HuH-7 (cell line): ENCODE measurements at regions not wholly inside any gene's neighbourhood (a gene's known extent, or its start where the extent isn't known, plus 50 kb on each side); places are given as distances from the start of the nearest gene placed in this dataset.
"Not testable (repeated sequence)": the region's sequence is repeated elsewhere in the genome, so short reads cannot be mapped to it uniquely, and the experiment has no call there.

Source experiments
- DNase-seq: peaks from one replicate; pipeline ENCODE4 v3.0.0; 2011; ENCODE audit warnings: low spot score

GRCh38 chr20:4465855-4466545 lies 216.9 kb upstream of the ADRA1D start:
- no peak for DNase-seq

GRCh38 chr20:4465212-4465611 lies 216.1 kb upstream of the ADRA1D start:
- DNase-seq = no peak

DNA sequence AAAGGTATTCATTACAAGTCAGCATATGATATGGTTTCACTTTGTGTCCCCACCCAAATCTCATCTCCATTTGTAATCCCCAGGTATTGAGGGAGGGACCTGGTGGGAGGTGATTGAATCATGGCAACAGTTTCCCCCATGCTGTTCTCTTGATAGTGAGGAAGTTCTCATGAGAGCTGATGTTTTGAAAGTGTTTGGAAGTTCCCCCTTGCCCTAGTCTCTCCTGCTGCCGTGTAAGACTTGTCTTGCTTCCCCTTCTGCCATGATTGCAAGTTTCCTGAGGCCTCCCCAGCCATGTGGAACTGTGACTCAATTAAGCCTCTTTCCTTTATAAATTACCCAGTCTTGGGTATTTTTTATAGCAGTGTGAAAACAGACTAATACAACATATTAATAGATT lies 213.7 kb upstream of the ADRA1D start:
- not testable (repeated sequence) for DNase-seq

DNA sequence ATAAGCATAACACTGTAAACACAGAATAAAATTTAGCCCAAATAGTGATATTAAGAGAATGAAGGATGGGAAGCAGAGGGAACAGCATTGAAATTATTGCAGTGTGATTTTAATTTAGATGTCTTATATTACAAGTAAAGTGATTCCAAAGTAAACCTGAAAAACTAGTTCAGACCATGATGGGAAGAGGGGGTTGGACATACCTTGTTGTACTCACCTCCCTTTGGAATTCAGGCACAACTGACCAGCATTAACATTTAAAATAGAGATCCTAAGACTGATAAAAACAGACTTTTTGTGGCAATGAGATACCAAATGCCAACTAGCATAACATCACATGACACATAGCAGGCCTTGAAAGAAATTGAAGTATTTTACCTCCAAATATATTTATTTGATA lies 210.0 kb upstream of the ADRA1D start:
- no peak for DNase-seq

- no peak for DNase-seq
Measured at GRCh38 chr20:4457566-4458543, 208.8 kb upstream of the ADRA1D start.

DNA sequence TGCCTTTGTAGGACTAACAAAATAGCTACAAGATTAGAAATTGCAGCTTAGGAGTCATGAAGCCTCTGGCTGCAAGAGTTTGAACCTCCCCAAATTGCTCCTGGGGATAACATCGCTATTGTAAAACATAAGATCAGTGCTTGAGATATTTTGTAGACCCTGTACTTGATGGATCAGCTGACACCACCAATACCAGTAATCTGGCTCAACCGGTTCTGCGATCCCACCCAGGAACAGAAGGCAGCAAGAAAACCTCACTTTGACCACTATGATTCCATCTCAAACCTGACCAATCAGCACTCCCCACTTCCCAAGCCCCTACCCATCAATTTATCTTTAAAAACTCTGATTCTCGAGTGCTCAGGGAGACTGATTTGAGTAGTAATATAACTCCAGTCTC lies 206.9 kb upstream of the ADRA1D start:
- DNase-seq = no peak

GRCh38 chr20:4455301-4455701 lies 206.2 kb upstream of the ADRA1D start:
- DNase-seq = no peak

DNA sequence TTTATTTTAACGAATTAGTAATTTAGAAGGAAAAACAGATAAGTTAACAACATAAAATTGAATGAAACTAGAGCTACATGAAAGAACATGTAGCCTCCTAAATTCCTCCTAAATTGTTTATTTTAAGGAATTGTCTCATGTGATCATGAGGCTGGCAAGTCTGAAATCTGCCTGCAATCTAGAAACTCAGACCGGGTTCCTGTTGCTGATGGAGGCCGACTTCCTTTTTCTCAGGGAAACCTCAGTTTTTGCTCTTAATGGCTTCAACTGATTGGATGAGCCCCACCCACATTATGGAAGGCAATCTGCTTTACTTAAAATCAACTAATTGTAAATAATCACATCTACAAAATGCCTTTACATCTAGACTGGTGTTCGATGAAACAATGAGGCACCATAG lies 205.0 kb upstream of the ADRA1D start:
- DNase-seq = no peak

DNA sequence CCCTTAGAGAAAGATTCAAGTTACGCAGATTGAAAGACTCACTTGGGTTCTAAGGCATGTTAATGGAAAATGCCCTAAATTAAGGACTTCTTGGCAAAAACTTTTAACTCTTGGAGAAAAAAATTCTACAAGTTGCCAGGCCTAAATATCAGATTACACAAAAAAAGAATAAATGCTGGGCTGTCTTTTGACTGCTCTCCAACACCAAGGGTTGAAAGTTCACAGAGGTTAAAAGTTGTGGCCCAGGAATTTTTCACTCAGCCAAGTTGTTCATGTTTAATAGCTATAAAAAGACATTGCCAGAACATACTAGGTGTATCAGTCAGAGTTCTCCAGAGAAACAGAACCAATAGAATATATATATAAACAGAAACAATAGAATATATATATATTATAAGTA lies 204.3 kb upstream of the ADRA1D start:
- no peak for DNase-seq

GRCh38 chr20:4451487-4452081 lies 202.5 kb upstream of the ADRA1D start:
- DNase-seq = no peak

GRCh38 chr20:4449957-4450715 lies 201.0 kb upstream of the ADRA1D start:
- DNase-seq = no peak

DNA sequence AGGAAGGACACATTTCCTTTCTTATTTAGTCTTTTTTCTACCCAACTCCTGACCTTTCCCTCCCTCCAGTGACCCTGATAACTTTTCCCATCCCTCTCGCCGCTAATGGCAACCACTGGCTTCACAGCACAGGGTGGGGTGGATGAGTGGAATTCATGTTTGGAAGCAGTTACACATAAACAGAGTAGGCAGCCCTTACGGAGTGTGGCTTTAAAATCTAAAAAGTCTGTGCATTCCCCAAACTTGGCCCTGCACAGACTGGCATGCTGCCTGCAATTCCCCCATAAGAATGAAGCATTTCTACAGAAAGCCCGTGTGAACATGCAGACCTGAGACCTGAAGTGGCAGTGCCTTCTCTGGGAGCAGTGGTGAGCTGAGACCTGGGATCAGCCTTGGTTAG lies 196.7 kb upstream of the ADRA1D start:
- DNase-seq = no peak

GRCh38 chr20:4445331-4445730 lies 196.2 kb upstream of the ADRA1D start:
- DNase-seq = no peak

GRCh38 chr20:4444404-4444803 lies 195.3 kb upstream of the ADRA1D start:
- DNase-seq = no peak

DNA sequence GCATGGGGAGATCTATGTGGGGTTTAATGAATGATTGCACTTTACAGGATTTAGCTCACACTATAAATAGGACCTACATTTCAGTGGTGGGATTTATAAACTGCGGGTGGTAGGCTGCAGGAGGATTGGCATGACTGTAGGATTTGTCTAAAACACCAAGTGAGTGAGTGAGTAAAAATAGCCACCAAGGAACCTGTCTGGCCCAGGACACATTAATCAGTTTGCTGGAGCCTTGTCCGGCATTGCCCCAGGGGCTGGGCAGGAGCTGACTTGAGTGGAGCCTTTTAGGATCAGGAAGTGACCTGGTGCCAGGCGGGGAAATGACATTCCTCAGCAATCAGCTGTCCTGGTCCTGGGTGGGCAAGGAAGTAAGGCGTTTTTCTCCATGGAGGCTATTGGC lies 193.9 kb upstream of the ADRA1D start:
- DNase-seq = no peak

DNA sequence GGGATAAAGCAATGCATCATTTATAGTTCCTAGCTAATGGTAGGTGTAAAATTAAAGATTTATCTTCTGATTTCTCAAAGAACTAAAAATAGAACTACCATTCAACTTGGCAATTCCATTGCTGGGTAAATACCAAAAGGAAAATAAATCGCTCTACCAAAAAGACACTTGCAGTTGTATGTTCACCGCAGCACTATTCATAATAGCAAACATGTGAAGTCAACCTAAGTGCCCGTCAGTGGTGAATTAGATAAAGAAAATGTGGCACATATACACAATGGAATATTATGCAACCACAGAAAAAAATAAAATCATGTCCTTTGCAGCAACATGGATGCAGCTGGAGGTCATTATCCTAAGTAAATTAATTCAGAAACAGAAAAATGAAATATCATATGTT lies 192.8 kb upstream of the ADRA1D start:
- DNase-seq = no peak

DNA sequence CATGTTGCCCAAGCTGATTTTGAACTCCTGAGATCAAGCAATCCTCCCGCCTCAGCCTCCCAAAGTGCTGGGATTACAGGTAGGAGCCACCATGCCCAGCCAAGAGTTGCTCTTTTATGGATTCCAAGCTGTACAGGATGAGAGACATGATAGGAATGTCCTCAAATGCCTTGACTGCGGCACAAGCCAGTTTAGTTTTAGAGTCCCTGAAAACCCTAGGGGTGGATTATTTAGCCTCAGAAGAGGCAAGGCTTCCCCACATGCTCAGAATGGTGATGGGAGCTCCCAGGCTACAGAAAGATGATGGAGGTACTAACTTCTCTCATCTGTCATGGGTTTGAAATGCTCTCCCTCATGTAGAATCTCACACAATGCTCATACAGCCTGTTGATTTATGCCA lies 192.1 kb upstream of the ADRA1D start:
- no peak for DNase-seq

DNA sequence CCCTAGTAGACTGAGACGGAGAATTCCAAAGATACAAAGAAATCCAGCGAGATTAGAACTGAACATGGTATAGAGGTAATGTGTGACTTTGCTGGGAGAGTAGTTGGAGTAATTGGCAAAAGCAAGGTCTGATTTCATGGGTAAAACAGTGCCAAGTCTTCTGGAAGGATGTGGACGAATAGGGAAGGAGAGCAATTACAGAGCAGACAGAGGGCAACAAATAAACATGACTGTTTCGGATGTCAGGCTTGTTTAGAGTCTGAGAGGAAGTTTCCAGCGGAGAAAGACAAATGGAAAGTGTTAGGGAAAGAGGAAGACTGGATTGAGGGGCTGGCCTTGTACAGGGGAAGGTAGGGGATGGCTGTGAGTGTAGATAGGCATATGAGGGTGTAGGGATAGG lies 190.4 kb upstream of the ADRA1D start:
- DNase-seq = no peak

- no peak for DNase-seq
Measured at GRCh38 chr20:4437131-4437530, 188.0 kb upstream of the ADRA1D start.

DNA sequence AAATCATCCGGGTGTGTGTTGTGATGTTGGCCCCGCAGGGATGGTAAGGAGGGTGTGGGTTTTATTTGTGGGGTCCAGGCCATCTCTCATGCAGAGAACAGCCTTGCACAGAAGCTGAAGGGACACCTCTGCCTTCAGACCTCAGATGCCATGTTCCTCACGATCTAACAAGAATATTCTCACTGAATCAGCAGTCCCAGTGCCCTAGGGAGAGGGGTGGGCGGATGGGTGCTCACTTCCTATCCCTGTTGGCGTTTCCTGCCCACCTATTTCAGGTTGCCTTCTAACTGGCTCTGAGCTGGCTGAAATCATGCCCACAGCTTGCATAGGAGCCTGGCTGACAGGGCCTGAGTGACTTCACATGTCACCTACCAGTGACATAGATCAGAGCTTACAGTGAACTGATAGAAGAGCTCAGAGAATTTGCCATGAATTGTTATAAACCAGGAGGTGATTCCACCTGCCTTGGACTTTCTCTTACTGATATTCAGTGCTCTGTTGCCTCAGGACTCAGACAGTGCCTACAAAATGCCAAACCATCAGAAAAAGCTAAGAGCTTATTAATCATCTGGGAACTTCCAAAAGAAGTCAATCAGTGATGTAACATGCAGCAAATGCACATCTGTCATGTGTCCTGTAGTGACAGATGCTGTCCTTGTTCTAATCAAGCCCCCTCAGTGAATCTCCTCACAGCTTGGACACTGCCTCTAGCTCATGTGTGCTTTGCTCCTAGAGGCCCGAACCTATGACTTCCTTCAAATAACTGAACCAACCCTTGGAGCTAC lies 186.8 kb upstream of the ADRA1D start:
- no peak for DNase-seq

- no peak for DNase-seq
Measured at GRCh38 chr20:4435225-4435624, 186.1 kb upstream of the ADRA1D start.
